AG20443 (cell line): ENCODE measurements at regions not wholly inside any gene's neighbourhood (a gene's known extent, or its start where the extent isn't known, plus 50 kb on each side); places are given as distances from the start of the nearest gene placed in this dataset.
"Not testable (repeated sequence)": the region's sequence is repeated elsewhere in the genome, so short reads cannot be mapped to it uniquely, and the experiment has no call there.

ENCODE experiments used
- DNase-seq: peaks from one replicate; pipeline ENCODE4 v3.0.0; 2012; ENCODE audit warnings: low spot score, mixed read lengths

GRCh38 chr11:38721586-38722315 is 2123.7 kb upstream of the RAG2 start:
- no peak for DNase-seq

DNA sequence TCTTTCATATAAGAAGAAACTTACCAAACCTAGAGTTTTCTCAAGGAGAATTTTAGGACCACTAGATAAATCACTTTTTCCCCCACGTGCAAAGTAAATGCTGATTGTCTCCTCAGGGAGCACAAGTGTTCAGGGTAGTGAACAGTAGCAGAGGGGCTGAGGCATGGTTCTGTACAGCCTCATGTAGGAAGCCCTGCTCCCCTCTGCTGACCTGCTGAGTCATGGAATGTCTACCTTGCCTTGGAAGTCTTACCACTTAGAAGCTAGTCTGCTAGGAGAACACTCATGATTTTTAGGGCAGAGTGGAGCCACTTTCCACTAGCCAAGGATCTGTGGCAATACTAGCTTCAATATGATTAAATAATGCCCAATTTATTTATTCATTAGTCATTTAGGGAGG is 2120.6 kb upstream of the RAG2 start:
- no peak for DNase-seq

- DNase-seq, result no peak
Measured at GRCh38 chr11:38718049-38718448, 2120.0 kb upstream of the RAG2 start.

GRCh38 chr11:38711110-38711509 is 2113.1 kb upstream of the RAG2 start:
- DNase-seq, result no peak

DNA sequence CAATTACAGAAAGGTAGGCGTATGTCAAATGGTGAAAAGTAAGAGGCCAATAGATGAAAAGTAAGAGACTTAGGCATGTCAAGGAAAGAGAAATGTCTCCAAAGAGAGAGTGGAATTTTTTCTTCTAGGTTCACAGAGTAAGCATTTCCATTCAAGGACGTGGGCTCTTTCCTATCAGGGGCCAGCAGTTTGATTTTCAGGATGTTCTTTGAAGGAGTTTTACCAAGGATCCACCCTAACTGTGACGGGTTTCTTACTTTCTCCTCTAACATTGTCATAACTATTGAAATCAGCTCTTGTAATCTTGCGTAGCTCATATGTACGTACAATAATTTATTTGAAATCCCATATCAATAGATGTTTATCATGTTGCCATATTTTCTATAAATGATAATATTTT is 2112.2 kb upstream of the RAG2 start:
- DNase-seq, result no peak

DNA sequence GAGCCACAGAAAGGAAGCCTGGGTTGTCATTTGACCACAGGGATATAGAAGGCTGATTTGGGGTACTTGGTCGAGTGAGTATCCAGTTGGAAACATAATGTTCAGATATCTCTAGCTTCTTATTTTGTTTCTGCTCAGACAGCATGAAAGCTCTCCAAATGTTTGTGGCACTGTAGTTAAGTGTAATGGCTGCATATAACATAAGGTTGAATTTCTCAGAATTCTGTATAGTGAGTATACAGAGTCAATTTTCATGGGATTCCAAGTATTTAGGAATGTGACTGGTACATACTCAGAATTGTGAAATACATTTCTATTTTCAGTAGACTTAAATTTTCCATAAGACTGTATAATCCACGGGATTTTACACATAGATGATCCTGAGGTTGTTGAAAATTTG is 2102.1 kb upstream of the RAG2 start:
- no peak for DNase-seq

- DNase-seq, result no peak
Measured at GRCh38 chr11:38693306-38693705, 2095.3 kb upstream of the RAG2 start.

DNA sequence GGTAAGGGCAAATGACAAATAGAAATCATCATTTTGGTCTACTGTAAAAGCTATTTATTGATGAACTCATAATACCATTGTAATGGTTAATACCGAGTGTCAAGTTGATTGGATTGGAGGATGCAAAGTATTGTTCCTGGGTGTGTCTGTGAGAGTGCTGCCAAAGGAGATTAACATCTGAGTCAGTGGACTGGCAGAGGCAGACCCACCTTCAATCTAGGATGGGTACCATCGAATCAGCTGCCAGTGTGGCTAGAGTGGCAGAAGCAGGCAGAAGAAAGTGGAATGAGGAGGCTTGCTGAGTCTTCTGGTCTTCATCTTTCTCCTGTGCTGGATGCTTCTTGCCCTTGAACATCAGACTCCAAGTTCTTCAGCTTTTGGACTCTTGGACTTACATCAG is 2092.2 kb upstream of the RAG2 start:
- not testable (repeated sequence) for DNase-seq

DNA sequence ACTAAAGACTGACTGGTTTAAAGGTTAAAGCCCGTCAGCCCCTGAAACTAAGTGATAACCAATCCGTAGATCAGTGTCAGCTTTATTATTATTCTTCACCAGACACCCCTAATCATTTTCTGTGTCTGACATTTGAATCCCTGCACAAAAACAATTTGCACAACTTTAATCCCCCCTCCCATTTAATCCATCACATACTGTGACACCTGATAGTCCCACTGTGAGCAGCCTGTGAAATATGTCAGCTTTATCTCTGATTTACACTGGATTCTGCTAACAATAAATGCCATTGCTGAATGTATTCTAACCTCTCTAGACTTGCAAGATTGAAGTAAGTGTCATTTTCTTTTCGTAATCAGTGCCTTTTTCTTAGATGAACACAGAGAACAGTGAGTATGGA is 2089.0 kb upstream of the RAG2 start:
- no peak for DNase-seq

GRCh38 chr11:38683484-38683883 is 2085.4 kb upstream of the RAG2 start:
- DNase-seq, result no peak

DNA sequence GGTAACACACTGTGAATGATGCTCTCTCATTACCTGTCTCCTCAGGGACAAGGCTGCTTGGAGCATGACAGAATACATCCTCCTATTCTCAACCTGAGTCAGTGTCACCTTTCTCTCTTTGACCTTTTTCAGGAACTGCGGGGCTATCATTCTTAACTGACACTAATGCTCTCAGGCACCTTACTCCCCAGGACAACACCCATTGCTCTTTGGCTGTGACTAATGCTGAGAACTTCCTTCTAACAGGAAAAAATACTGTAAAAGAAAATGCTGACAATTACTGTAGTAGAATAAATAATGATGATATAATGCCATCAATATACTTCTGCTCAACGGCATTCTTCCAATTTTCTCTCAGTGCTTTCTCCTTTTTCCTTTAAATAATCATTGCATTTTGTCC is 2082.7 kb upstream of the RAG2 start:
- no peak for DNase-seq

DNA sequence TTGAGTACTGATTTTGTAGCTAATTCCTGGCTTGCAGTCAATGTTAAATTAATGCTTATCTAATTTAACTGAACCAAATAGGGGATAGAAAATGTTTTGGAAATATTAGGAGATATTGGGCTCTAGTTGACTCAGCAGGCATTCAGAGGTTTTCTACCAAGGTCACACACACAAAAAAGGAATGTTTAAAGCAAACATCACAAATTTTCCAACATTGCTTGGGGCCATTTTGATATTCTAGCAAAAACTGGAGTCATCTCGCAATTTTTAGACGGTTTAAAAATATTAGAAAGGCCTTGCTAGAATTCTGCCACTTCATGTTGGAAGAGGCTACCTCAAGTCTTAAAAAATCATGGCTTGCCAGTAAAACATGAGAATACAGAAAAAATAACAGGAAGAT is 2082.1 kb upstream of the RAG2 start:
- DNase-seq, result no peak

- DNase-seq, result no peak
Measured at GRCh38 chr11:38672445-38672844, 2074.4 kb upstream of the RAG2 start.

DNA sequence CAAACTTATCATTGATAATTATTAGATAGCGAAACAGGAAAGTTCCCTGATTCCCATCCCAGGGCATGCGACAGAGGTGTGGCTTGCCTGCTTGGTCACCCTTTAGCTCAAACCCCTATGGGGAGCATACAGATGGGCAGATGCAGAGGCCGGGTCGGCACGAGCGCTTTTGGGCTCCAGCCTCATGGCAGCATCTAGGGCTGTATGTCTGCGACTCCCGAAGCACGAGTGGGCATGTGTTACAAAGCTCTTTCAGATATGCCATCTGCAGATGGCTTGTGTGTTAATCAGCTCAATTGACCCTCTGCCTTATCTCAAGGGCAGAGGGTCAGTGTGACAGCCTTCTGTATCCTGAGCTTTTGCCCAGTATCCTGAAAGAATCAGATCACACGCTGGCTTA is 2069.3 kb upstream of the RAG2 start:
- DNase-seq, result no peak

- DNase-seq, result no peak
Measured at GRCh38 chr11:38648604-38649003, 2050.6 kb upstream of the RAG2 start.

DNA sequence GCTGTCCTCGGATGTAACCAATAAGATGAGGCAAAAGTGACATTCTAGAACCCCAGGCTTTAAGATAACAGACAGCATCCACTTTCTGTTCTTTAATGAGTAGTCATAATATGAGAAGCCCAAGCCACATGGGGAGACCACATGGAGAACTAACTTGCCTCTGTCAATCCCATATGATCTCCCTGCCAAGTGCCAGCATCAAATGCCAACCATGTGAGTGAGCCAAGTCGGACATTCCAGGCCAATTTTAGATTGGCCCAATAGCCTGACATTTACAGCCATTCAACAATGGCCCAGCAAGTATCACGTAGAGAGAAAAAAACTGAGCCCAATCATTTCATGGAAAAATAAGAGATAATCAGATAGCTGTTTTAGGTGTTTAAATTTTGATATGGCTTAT is 2048.3 kb upstream of the RAG2 start:
- DNase-seq, result no peak

DNA sequence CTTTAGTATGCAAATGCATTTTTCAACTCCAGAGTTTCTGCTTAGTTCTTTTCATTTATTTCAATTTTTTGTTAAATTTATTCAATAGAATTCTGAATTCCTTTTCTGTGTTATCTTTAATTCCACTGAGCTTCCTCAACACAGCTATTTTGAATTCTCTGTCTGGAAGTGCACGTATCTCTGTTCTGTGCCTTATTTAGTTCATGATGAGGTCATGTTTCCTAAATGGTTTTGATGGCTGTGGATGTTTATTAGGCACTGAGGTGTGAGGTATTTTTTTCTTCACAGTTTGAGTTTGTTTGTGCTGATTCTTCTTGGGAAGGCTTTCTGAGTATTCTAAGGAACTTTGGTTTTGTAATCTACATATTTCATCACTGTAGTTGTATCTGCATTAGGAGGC is 2042.8 kb upstream of the RAG2 start:
- no peak for DNase-seq

- DNase-seq, result no peak
Measured at GRCh38 chr11:38612701-38613100, 2014.7 kb upstream of the RAG2 start.

GRCh38 chr11:38601371-38601770 is 2003.3 kb upstream of the RAG2 start:
- DNase-seq, result not testable (repeated sequence)

DNA sequence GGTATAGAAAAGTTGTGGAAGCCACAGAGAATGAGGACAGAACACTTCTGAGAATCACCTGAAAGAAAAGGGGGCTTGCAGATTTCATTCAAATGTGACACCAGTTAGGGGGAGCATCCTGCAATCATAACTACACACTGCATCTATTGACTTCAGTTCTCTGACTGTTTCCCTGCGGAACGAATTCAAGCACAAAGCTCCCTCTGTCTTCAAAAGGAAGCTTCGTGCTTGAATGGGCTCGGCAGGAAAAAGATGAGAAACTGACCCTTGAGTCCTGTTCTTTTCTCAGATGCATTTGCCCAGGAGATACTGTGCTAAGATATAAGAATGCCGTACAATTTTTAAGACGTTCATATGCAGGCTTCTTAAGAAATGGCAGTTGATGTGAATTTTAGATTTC is 2000.4 kb upstream of the RAG2 start:
- DNase-seq, result no peak

DNA sequence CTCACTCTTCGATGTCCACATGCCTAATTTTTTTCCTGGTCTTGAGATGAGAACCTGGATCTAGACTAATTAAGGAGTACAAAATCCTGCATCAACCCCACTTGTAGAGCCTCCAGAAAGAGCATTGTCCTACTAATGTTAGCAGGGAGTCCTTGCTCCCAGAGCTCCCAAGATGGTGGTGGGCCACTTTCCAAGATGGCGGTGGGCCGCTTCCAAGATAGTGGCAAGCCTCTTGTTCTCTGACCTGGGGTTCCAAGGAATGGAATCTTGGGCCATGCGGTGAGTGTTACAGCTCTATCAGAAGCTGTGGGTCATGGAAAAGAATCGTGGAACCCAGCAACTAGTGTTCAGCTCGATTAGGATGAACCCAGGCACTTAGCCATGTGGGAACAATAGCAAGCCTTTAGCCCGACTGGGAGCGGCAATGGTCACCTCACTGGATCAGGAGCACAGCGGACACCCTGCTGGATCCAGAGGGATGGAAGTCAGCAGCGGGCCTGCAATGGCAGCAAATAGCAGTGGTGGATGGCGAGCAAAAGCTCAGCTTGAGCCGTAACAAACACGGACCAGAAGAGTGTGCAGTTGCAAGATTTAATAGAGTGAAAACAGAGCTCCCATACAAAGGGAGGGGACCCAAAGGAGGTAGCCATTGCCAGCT is 1997.5 kb upstream of the RAG2 start:
- not testable (repeated sequence) for DNase-seq

DNA sequence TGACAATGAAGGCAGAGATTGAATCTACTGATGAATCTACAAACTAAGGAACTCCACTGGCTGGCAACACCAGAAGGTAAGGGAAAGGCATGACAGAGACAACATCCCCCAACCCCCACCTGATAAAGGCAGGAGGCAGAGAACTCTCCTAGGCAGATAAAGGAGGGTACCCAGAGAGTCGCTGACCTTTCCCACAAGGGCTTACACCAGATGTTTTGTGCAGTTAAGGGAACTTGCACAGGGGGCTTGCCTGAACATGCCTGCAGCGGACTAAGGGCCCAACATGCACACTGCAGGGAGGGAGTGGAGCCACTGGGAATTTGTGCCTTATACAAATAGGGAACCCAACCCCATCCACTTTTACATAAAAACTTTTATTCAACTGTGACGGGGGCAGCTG is 1996.9 kb upstream of the RAG2 start:
- DNase-seq, result no peak

DNA sequence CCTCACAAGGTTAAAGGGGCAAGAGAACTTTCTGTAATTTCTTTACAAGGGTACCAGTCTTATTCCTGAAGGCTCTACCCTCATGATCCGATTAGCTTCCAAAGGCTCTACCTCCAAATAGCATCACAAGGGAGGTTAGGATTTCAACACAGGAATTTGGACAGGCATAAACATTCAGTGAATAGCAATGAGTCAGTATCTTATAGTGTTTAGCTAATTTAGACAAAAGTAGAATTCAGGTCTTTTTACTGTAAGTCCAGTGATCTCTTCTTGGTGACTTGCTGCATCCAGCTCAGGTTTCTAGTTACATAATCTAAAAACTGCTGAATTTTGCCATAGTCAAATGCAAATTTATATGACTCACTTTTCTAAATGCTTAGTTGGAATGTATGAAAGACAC is 1995.6 kb upstream of the RAG2 start:
- no peak for DNase-seq

DNA sequence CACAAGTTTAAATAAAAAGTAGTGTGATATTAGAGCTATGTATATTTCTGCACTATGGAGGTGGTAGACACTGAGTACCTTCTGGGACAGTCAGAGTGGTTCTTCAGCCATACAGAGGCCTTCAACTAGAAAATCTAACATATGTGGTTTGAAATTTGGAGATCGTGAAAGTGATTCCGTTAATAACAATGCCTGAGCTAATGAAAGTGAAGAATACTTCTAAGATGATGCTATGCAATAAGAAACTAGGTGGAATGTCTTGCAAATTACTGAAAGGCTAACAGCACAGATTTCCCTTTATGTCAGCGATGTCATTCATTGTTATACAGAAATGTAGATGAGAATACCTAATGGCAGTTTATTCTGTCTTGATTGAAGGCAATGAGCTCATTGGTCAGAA is 1984.7 kb upstream of the RAG2 start:
- no peak for DNase-seq
